Lung (tissue), 11 donors: ENCODE measurements at regions not wholly inside any gene's neighbourhood (a gene's known extent, or its start where the extent isn't known, plus 50 kb on each side); places are given as distances from the start of the nearest gene placed in this dataset.

Experiments used
- ATAC-seq: fragments of 200-7000 bp; cut with Tn5 transposase; one replicate; pipeline ENCODE4 v1.9.1; 2020; ENCODE audit warnings: moderate number of reproducible peaks; ENCODE audit not compliant: insufficient read depth, low FRiP score
- DNase-seq, 3 donors: peaks; one replicate each; pipeline ENCODE4 v3.0.0-alpha.2; 2013 to 2017
- H3K27ac ChIP-seq, 2 donors: one replicate each; pipeline ENCODE4 v1.5.1; 2013; ENCODE audit warnings: mild to moderate bottlenecking in 2 of 2, moderate library complexity in 2 of 2, control low read depth in 1 of 2, inconsistent platforms in 1 of 2, low read depth in 1 of 2, low read length in 1 of 2
- H3K27me3 ChIP-seq, 3 donors: one replicate each; pipeline ENCODE4 v1.5.1; 2013; ENCODE audit warnings: low read length in 2 of 3; ENCODE audit not compliant: control insufficient read depth in 3 of 3, insufficient read depth in 3 of 3
- H3K36me3 ChIP-seq, 4 donors: one replicate each; pipeline ENCODE4 v1.5.1; 2013; ENCODE audit warnings: low read length in 4 of 4, mild to moderate bottlenecking in 1 of 4, moderate library complexity in 1 of 4; ENCODE audit not compliant: control insufficient read depth in 4 of 4, insufficient read depth in 4 of 4
- H3K4me1 ChIP-seq, 5 donors: one replicate each; pipeline ENCODE4 v1.5.1; 2013; ENCODE audit warnings: low read length in 5 of 5, mild to moderate bottlenecking in 2 of 5, moderate library complexity in 1 of 5; ENCODE audit not compliant: control insufficient read depth in 5 of 5, insufficient read depth in 5 of 5
- H3K4me3 ChIP-seq: one replicate; pipeline ENCODE4 v1.5.1; 2013; ENCODE audit warnings: mild to moderate bottlenecking, control low read depth, moderate library complexity
- H3K9ac ChIP-seq, 2 donors: one replicate each; pipeline ENCODE4 v1.5.1; 2013; ENCODE audit warnings: low read length in 2 of 2, control low read depth in 1 of 2; ENCODE audit not compliant: insufficient read depth in 1 of 2
- H3K9me3 ChIP-seq, 4 donors: one replicate each; pipeline ENCODE4 v1.5.1; 2013; ENCODE audit warnings: low read length in 3 of 4, mild to moderate bottlenecking in 1 of 4, moderate library complexity in 1 of 4; ENCODE audit not compliant: control insufficient read depth in 4 of 4, insufficient read depth in 3 of 4
- WGBS, 2 donors: extraction: QIAGEN DNeasy Blood & Tissue Kit; methylation state at CpG; one replicate each; pipeline ENCODE4 v1.1.7; 2013; 5-methylcytosine and 5-hydroxymethylcytosine counted together
- TF ChIP-seq, protein P1 (sequence below): IDR thresholded peaks from 2 replicates; pipeline ENCODE4 v1.5.1; 2012; ENCODE audit warnings: mild to moderate bottlenecking; ENCODE audit errors: control extremely low read depth, extremely low read depth
- donor health status: control.
- donor health status: control.
- donor health status: Bipolar disorder and iron deficiency.
- donor health status: healthy.
- donor health status: DM: yes; HTN: yes; CAD: no.

DNA sequence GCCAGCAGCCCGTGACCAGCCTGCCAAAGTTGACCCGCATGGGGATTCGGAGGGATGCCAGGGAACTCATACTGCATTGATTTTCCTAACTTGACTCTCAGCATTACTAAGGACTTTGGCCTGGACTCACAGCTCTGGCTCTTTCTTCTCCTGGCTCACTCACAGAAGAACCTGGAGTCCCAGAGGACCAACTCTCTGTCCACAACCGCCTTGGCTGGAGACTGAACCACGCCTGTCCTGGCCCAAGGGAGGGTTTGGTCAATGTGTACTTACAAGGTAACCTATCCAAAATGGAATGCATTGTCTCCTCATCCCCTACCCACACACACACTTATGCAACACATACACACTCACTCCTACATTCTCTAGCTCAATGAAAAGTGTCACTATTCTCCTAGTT lies 135.6 kb upstream of the KLHL29 start:
- Histone ChIP-seq H3K27ac (no peak overlapping the region), H3K4me3 (no peak overlapping the region), H3K9me3 (peaks cover 0 to 3% (median 0%) of the 10 kb centered on the region in 4 donors), H3K9ac (no peak overlapping the region), H3K36me3 (no peaks in the 10 kb centered on the region), H3K27me3 (no peaks in the 10 kb centered on the region), H3K4me1 (peaks cover 0 to 11% (median 0%) of the 10 kb centered on the region in 5 donors)
- DNase-seq (no peak), ATAC-seq (no peak)
- 91 to 93% methylated on average over 5 of the region's 5 CpGs for WGBS, 2 donors
- TF ChIP-seq, protein P1, sequence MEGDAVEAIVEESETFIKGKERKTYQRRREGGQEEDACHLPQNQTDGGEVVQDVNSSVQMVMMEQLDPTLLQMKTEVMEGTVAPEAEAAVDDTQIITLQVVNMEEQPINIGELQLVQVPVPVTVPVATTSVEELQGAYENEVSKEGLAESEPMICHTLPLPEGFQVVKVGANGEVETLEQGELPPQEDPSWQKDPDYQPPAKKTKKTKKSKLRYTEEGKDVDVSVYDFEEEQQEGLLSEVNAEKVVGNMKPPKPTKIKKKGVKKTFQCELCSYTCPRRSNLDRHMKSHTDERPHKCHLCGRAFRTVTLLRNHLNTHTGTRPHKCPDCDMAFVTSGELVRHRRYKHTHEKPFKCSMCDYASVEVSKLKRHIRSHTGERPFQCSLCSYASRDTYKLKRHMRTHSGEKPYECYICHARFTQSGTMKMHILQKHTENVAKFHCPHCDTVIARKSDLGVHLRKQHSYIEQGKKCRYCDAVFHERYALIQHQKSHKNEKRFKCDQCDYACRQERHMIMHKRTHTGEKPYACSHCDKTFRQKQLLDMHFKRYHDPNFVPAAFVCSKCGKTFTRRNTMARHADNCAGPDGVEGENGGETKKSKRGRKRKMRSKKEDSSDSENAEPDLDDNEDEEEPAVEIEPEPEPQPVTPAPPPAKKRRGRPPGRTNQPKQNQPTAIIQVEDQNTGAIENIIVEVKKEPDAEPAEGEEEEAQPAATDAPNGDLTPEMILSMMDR, result no peak

DNA sequence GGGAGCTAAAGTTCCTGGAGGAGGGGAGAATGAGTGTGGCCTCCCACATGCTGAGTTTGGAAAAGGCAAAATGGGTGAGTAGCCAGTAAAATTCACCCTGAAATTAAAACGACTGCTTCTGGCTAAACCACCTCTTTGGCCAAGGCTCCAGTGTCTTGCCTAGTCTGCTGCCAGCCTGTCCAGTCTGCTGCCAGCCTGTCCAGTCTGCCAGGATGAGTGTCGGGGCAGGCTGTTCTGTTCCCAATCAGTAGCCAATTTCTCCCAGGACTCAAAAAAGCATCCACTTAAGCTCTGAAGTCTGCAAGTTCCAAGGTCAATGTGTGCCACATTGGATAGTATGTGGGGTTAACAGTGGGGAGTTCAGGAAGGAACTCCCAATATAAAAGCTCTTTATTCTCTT lies 134.6 kb upstream of the KLHL29 start:
- H3K27ac ChIP-seq, result no peak overlapping the region
- H3K4me1 ChIP-seq, result peaks cover 0 to under 1% (median 0%) of the 10 kb centered on the region in 5 donors
- H3K9ac ChIP-seq, result no peak overlapping the region
- TF ChIP-seq, protein P1, result no peak
- no peak for DNase-seq
- no peaks in the 10 kb centered on the region for H3K27me3 ChIP-seq
- no peak overlapping the region for H3K4me3 ChIP-seq
- H3K9me3 ChIP-seq, result peaks cover 0 to 3% (median 0%) of the 10 kb centered on the region in 4 donors
- 74 to 75% methylated on average over 2 of the region's 2 CpGs for WGBS, 2 donors
- no peak for ATAC-seq
- H3K36me3 ChIP-seq, result no peaks in the 10 kb centered on the region

DNA sequence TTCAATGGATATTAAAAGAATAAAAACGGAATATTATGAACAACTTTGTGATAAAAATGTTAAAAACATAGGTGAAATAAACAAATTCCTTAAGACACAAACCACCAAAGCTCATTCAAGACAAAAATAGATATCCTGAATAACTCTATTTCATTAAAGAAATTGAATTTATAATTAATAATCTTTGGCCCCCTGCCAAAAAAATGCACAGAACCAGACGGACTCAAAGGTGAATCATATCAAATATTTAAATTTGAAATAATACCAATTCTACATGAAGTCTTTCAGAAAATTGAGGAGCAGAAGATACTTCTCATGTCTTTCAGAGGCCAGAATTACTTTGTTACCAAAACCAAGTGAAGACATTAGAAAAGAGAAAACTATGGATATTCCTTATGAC lies 128.3 kb upstream of the KLHL29 start:
- 66 to 77% methylated on average over 2 of the region's 2 CpGs for WGBS, 2 donors
- no peaks in the 10 kb centered on the region for H3K27me3 ChIP-seq
- no peaks in the 10 kb centered on the region for H3K4me1 ChIP-seq
- H3K36me3 ChIP-seq, result no peaks in the 10 kb centered on the region
- H3K27ac ChIP-seq, result no peak overlapping the region
- TF ChIP-seq, protein P1, result no peak
- ATAC-seq, result no peak
- no peaks in the 10 kb centered on the region for H3K9me3 ChIP-seq
- H3K4me3 ChIP-seq, result no peak overlapping the region
- no peak for DNase-seq
- H3K9ac ChIP-seq, result no peak overlapping the region

DNA sequence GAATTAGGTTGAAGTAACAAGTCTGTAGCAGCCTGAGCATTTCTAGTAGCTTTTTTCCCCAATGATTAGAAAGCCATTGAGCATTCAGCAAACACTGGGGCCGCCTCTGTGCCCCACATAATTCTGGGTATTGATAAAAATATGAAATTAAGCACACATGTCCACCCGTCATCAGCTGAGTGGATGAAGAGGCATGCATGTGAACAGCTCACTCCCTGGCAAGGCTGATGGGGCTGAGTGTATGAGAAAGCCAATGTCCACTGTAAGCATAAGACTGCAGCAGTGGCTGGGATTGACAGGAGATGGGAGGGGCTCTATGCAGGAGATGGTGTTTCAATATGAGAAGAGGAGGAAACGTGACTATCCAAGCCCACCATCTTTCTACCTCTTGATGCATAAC lies 124.4 kb upstream of the KLHL29 start:
- no peak for ATAC-seq
- 57 to 63% methylated on average over 3 of the region's 3 CpGs for whole genome bisulfite sequencing, 2 donors
- TF ChIP-seq, protein P1, result no peak

More for the DNA sequence above, 124.4 kb upstream of the KLHL29 start:
- no peaks in the 10 kb centered on the region for H3K36me3 ChIP-seq
- H3K27me3 ChIP-seq, result no peaks in the 10 kb centered on the region
- H3K27ac ChIP-seq, result no peak overlapping the region
- H3K4me3 ChIP-seq, result no peak overlapping the region
- no peak overlapping the region for H3K9ac ChIP-seq
- no peaks in the 10 kb centered on the region for H3K4me1 ChIP-seq
- no peak for DNase-seq
- H3K9me3 ChIP-seq, result no peaks in the 10 kb centered on the region
